CD4-positive, alpha-beta T cell treated with Interferon gamma for 1 hour (primary cell): ENCODE measurements at regions not wholly inside any gene's neighbourhood (a gene's known extent, or its start where the extent isn't known, plus 50 kb on each side); places are given as distances from the start of the nearest gene placed in this dataset.
"Not testable (repeated sequence)": the region's sequence is repeated elsewhere in the genome, so short reads cannot be mapped to it uniquely, and the experiment has no call there.

ENCODE experiments used
- DNase-seq: peaks from one replicate; pipeline ENCODE4 v3.0.0-alpha.2; 2020

DNA sequence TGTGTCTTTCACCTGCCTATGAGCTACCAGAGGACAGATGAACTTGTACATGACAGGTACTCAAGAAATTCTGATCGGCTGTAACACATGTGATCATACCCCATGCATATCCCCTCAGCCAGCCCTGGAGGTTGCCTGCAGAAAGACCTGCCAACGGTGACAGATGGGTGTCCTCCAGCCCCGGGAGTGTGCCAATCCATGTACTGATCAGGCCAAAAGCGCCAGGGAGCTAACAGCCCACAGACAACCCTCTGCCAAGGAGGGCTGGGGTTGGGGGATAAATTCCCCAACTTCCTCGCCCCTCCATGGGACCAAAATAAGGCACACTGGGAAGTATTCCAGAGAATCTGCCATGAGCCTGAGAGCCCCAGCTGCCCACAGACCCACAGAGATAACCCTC is 189.4 kb downstream of the CCT6B start:
- DNase-seq = no peak

DNA sequence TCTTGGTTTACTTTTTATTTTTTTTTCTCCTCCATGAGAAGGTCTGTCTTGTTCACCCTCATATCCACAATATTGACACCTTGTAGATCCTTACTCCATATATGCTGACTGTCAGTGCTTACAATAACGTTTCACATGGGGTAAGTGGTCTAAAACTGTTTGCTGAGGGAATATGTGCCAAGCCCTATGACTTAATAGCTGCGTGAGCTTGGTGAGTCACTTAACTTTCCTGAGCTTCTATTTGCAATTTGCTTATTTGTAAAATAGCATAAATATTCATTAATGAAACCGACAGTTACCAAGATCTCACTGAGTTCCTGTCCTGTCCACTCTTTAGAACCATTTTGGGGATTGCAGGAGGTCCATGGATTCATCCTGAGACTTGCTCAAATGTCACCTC is 190.7 kb downstream of the CCT6B start:
- DNase-seq = no peak

DNA sequence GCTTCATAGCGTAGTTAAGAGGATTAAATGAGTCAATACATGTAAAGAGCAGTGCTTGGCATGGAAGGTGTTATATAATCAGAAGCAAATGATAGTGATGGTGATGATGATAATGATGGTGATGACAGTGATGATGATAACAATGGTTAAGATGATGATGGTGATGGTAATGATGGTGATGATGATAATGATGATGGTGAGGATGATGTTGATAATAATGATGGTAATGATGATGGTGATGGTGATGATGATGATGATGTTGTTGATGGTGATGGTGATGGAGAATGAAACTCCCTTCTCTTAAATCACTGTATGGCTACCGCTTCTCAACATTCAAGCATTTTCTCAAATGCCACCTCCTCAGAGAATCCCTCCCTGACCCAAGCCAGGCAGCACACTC is 190.5 kb downstream of the TMEM132E start:
- DNase-seq = no peak

DNA sequence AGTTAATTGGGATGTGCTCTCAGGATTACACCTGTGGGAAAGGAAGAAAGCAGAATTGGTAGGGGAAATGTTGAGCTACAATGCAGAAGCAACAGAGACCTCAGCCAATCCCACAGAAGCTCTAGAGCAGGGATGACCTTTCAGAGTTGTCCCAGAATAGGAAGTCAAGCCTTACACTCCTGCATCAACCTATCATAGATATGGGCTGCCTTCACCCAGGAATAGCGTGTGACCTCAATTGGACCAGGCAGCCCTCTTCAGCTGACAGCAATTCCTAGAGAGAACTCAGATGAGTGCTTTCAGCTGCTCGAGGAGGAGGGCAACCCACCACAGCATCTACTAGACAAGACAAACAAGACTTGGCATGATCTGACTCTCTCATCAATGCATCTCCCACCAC is 189.7 kb downstream of the TMEM132E start:
- no peak for DNase-seq

DNA sequence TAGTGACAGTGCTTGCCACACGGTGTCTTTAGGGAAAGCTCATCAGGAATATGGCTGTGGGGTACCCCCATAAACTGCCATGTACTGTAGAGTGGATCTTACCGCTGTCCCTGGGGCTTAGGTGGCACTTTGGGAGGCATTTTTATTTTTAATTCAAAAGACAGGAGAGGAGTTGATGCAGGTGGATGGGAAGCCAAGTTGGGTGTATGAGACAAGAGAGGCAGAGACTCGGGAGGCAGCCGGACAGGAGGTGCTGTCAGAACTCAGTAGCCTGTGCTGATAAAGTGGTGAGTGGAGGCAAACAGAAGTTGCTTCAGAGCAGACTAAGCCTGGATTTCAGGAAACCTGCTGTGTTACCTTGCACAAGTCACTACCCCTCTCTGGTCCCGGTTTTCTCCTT is 185.9 kb downstream of the TMEM132E start:
- DNase-seq = no peak

DNA sequence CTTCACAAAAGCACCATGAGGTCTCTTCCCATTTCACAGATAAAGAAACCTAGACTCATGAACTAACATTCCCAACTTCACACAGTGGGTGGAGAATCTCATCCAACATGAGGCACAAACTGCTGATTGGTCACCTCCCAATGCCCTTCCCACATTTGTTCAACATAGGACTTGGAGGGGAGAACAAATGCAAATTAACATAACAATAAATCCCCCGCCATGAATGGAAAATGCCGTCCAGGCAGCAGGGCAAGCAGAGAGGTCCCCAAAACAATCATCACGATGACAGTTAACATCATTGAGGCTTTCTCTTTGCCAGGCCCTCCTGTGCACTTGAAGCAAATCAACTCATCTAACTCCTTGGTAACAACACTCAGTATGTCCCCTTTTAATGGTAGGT is 185.3 kb downstream of the TMEM132E start:
- no peak for DNase-seq

DNA sequence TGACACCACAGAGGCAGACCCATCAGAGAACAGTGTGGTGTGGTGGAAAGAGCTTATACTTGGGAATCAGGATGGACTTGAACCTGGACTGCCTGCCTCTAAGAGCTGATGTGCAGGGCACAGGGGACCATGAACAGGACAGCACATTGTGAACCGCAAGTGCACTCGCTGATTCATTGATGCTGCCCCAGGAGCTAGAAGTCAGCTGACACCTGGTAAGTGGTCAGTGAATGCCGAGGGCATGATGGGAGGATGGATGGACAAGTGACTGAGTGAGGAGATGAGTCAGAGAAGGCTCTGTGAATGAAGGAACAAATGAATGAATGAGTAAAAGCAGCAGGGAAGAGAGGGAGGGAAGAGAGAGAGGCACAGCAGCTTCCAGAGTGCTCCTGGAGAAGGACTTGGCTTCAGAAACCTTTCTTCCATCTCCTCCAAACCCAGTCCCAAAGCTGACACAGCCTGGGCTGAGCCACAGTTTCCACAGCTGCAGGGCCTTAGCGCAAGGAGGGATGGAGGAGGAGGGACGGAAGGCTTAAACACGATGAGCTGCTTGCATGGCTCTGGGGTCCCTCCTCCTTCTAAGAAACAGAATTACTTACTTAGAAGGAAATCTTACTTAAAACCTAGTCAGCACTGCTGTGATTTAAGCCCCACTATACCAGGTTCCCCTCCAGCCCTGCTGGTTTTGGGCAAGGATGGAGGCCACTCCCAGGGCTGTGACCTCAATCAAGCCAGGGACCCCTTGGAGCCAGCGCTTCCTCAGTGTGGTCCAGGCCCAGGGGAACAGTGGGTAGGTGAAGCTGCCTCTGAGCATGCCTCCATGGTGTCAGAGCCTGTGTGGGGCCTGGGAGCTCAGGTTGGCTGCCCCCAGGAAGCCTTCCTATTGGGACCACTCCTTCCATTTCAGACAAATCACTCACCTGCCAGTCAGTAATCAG is 184.6 kb downstream of the TMEM132E start:
- no peak for DNase-seq

DNA sequence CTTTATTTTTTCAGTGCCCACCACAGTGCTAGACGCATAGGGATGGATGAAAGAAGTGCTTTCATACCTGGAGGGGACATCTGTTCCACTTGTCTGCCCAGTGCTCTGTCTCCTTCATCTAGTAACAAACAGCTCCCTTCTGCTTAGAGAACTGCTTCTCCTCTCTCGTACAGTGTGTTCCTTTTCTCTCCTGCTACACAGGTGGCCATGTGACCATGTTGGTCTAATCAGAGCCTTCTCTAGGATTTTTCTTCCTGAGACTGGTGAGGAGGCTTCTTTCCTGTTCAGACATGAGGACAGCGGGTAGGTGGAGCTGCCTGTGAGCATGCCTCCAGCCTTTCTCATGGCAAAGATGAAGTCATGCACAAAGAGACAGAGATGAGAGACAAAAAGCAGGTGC is 182.7 kb downstream of the TMEM132E start:
- no peak for DNase-seq

DNA sequence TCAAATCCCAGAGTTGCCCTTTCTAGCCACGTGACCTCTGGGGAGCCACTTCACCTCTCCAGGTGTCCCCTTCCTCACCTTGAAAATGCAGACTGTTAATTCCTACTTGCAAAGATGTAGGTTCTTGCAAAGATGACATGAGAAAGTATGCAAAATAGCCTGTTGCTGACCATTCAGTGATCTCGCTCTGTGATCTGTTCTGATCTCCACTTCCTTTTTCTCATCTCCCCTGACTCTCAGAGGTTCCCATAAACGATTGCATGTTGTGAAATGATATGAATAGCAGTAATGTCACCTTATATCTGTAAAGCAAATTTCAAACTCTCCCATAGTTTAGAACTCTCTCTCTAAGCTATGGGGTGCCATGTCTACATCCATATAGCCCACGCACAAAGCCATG is 182.3 kb downstream of the TMEM132E start:
- no peak for DNase-seq

DNA sequence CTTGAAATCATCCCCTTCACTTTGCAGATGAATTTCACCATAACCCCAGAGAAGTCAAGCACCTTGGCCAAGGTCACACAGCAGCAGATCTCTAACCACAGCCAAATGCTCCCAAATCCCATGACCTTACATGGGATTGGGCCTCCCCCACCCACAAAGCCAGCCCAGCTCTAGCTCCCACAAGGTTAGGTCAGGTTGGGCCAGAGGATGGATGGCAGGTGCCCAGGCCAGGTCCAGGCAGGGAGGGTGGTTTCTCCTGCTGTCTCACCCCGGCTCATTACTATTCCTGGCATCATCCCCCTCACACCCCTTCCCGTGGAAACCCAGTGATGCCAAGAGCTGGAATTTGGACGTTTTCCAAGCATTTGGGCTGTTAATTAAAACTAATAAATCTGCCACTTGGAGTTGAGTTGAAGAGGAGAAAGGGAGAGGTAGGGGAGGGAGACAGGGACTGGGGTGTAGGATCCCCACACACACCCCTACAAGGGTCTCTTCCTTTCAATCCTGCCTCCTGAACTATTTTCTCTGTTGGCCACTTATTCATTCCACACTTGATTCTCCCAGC is 181.6 kb downstream of the TMEM132E start:
- DNase-seq = no peak

DNA sequence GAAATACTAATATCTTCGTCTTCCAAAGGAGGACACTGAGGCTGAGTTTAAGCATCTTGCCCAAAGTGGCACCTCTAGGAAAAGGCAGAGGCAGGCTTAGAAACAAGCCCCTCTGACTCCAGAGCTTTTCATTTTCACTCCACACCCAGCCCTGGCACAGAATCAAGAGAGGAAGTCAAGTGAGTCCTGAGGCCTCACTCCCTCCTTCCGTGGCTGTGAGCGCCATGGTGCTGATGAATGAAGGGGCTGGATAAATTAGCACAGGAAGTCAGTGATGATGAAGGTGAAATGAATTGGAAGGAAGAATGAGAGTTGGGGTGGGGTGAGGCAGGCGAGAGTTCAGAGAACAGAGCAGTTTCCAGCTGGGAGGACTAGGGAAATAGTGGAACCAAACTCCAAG is 179.3 kb downstream of the TMEM132E start:
- DNase-seq = no peak

DNA sequence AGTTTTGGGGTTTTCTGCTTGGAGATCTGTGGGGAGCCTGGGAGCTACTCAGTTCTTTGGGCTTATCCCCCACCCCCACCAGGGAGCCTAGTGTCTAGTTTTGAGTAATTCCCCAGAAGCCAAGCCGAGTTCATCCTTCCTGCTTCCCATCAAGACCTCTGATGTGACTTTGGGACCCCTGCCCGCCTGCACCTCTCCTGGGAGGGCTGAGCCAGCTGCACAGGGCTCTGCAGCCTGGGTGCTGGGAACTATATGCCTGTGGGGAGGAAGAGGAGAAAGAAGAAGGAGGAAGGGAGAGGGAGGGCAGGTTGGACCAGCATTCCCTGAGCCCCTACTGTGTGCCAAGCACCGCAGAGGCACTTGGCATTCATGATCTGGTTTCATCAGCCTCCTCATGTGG is 178.9 kb downstream of the TMEM132E start:
- no peak for DNase-seq

DNA sequence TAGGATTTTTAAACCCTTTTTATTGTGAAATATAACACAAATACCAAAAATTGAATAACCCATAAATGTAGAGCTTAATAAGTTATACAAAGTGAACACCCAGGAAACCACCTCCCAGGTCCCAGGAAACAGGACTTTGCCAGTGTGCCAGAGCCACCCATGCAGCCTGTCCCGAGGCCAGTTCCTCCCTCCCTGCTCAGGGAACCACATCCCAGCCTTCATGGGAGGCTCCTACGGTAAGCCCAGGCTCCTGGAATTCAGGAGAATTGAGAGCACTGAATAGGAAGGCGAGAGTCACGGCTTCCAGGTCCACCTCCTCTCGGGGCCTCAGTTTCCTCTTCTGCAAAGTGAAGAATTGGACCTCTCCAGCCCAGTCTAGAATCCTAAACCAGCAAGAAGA is 178.2 kb downstream of the TMEM132E start:
- no peak for DNase-seq

DNA sequence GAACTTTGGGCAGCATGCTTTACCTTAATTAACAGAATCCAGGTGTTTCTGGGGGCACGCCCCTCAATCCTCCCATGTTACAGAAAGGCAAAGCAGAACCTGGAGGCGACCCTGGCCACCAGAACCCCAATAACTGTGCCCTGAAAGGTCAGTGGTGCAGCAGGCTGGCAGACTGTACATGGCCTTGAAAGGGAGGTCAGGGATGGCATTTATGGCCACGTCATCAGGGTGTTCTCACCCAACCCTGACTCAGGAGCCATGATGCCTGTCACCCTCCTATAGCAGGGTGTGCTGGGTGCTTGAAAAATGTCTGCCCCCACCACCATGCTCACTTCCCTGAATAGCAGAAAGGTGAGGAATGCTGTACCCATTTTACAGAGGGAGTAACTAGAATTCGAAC is 177.7 kb downstream of the TMEM132E start:
- DNase-seq = no peak

DNA sequence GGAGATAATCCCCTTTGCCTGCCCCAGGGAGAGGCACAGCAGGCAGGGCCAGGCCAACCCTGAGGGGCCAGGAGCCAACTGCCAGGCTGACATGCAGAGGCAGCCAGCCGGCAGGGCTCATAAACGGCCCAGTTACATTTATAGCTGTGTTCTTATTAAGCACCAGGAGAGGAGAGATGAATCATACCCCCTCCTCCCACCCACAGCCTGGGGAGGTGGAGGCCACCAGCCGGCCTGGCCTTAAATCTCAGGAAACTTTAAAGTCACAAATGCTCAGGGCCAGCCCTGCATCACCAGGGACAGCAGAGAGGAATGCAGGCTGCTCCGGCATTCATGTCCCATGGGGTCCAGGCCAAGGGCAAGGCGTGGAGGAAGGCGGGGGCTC is 177.2 kb downstream of the TMEM132E start:
- no peak for DNase-seq

DNA sequence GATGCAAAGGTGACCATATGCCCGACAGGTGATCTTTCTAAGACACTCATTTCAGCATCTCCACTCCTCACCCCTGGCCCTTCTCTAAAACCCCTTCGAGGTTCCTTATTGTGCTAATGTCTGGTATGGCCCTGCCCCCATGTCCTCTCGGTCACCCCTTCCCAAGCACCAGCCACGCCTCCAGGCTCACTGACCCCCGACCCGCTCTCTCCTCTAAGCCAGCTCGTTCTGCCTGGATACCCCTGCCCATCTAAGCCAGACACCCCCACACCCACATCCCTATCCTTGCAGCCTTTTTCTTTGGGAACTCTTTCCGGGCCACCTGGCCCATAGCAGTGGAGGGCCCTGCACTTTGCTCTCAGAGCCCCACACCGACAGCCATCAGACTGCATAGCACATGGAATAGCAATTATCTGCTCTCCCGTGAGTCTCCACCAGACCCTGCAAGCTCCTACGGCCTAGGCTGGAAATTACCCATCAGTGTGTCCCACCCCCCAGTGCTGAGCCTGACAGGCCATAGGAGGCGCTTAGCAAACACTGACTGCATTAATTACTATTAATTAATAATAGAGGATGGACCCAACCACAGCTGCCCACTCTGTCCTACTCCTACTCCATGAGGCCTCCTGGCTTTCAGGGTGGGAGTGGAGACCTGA is 176.7 kb downstream of the TMEM132E start:
- DNase-seq = no peak

DNA sequence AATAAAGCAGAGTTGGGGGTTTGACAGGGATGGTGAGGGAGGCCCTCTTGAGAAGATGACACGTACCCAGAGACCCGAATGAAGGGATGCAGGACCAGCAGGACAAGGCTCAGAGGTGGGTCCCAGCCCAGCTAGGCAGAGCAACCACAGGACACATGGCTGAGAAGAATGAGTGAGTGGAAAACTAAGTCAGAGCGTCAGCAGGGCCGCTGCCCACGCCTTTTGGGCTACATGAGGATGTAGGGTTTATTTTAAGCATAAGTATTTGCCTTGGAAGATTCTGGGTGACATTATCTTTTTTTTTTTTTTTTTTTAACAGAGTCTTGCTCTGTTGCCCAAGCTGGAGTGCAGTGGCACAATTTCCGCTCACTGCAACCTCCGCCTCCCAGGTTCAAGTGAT is 176.0 kb downstream of the TMEM132E start:
- no peak for DNase-seq

DNA sequence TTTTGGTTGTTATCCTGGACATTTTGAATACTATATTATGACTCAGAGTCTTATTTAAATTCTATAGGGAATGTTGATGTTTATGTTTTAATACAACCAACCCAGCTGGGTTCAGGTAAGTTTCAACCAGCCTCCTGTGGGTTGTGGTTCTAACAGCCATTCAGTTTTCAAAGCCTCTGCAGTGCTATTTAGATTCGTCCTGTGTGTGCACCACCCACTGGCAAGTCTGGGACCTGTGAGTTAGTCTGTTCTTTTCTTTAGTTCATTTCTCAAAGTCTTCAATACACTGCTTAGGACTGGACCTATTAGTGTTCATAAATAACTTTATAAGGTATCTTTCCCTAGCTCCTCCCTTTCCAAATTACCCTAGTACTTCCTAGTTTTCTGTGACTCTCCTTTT is 170.6 kb downstream of the TMEM132E start:
- DNase-seq = no peak

DNA sequence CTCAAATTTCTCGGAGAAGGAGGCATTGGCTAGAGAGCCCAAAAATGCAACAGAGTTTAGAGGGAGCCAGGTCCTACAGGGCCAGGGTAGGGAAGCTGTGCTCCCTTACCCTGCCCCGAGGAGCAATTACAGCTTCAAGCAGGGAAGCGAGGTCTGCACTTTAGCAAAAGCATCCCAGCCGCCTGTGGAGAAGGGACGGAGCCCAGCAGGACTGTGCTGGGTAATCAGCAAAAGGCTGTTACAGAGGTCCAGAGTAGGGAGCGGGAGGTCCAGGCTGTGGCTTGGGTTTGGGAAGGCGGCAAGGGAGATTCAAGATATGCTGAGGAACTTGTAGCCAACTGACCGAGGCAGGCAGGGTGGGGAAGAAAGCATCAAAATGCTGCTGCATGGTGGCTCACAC is 162.6 kb downstream of the TMEM132E start:
- no peak for DNase-seq

DNA sequence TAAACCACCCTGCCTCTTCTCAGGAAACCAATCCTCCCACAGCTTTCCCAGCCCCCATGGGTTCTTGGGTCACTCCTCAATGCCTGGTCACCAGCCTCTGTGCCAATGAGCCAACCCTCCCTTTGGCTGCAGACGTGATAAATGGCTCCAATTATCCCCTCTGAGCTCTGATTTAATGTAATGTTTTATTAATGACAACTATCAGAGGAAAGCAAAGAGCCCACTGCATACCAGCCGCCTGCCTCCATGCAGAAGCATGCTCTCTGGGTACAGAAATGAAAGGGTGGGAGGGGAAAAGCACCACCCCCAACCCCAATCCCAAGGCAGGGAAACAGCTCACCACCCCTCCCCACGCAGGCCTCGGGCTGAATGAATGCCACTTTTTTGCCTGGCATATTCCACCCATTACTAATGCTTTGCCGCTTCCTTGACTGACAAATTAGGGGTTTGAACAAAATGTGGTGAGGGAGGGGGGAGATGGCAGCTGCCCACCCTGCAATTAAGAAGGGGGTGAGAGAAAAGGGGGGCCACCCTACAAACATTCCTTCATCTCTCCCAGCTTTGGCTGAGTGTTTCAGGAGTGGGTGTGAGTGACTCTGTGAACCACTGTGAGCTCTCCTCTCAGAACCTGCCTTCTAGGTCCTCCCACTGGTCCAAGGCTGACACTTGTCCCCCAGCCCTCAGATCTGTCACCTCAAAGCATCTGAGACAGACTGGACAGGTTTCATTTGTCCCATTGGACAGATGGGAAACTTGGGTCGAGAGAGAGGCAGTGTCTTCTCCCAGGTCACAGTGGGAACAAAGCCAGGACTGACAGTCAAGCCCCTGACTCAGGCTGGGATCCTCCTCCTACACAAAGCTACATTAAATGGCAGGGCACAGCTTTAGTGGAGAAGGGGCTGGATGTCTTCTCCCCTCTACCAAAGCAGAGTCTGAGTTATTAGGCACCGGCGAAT is 161.5 kb downstream of the TMEM132E start:
- DNase-seq = no peak

DNA sequence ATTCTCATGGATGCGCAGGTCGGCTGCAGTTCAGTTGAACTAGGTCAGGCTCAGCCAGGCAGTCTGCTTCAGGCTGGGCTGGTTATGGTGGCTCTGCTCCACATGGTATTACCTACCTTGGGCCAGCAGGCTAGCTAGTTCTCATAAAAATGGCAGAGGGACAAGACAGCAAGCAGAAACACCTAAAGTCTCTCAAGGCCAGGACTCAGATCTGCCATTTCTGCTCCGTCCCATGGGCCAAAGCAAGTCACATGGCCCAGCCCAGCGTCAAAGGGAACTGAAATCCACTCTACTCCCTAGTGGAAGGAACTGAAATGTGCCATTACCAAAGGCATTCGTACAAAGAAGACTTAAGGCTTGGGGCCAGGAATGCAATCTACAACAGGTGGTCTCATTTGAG is 160.0 kb downstream of the TMEM132E start:
- no peak for DNase-seq

DNA sequence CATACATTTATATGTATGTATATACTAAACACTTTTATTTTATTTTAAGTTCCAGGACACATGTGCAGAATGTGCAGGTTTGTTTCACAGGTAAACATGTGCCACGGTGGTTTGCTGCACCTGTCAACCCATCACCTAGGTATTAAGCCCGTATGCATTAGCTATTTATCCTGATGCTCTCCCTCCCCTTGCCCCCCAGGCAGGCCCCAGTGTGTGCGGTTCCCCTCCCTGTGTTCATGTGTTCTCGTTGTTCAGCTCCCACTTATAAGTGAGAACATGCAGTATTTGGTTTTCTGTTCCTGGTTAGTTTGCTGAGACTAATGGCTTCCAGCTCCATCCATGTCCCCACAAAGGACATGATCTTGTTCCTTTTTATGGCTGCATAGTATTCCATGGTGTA is 158.3 kb downstream of the TMEM132E start:
- not testable (repeated sequence) for DNase-seq

DNA sequence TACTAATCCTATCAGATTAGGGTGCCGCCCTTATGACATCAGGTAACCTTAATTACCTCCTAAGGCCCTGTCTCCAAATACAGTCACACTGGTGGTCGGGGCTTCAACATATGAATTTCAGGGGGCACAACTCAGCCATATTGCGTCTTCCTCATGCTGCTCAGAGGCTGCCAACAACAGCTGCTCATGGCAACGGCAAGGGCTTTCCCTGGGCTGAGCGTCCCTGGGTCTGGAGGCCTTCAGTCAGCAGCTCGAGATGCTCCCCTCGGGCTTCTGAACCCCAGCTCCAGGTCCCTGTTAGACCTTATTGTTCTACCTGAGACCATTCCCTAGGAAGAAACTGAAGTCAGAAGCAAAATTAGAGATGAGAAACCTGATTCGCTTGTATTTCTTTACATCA is 157.2 kb downstream of the TMEM132E start:
- no peak for DNase-seq
